ENCODE measurements at regions not wholly inside any gene's neighbourhood (a gene's known extent, or its start where the extent isn't known, plus 50 kb on each side); places are given as distances from the start of the nearest gene placed in this dataset.

DNA sequence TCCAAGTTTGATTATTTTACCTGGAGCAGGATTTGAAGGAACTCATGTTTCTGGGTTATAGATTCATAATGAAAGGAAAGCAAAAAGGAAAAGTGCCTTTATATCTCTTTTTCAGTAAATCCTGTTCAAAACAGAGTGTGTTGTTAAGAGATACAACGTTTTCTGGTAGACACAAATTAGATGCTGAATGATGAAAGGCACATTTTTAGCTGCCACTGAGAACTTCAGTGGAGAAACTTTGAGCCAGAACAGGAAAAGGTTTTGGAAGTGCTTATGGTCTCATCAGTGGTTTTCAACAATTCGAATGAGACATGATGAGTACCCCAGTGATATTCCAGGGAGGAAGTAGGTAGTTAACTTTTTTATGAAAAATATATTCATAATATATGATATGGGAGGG, 338.0 kb upstream of the C1orf87 start:
- no peak for DNase-seq

DNA sequence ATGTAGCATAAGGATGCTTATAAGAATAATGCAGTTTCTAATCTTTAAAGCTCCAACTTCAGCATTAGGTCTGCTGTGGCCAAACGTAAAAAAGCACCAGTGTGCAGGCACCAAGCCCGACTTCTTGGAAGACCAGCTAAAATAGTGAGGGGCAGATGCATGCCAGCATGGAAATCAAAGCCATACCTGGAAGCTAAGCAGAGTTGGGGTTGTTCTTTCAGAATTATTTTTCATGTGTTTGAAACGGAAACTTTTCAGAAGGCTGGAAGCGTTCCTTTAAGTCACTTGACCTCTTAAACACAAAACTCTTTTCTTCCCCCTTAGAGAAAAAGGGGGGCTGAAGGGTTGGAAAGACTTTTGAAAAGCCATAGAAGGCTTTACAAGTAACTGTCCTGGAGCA, 329.2 kb upstream of the C1orf87 start:
- DNase-seq, result no peak

DNA sequence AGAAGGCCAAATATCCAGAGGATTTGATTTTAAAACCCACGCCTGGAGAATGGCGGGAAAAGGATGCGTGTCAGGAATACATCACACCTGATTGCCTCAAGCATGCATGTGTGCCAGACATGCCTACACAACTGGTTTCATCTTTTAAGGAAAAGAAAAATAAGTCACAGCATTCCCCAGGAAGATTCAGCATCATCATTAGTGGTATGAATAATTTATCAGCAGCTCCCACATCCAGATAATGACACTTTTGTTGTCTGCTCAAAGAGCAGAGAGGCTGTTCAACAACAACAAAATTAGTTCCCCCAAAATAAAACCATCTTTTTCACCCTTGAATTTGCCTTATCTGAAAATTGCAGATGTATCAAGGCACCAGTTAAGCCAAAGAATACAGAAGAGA, 328.6 kb upstream of the C1orf87 start:
- no peak for DNase-seq

DNA sequence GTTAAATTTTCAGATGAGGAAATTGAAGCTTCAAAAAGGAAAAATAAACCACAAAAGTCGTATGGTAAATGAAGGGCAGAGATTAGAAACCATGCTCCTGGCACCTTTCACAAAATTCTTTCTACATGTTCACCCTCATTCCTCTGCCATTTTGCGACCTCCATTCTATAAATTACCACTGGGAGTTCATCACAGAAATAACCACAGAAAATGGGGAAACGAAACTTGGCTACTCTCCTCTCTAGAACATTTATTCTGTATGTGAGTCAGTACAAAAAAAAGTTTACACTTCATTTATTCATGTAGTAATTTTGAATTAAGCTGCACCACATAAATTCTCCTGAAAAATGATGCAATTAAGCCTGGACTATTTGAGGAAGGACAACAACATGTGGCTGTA, 320.9 kb upstream of the C1orf87 start:
- no peak for DNase-seq

DNA sequence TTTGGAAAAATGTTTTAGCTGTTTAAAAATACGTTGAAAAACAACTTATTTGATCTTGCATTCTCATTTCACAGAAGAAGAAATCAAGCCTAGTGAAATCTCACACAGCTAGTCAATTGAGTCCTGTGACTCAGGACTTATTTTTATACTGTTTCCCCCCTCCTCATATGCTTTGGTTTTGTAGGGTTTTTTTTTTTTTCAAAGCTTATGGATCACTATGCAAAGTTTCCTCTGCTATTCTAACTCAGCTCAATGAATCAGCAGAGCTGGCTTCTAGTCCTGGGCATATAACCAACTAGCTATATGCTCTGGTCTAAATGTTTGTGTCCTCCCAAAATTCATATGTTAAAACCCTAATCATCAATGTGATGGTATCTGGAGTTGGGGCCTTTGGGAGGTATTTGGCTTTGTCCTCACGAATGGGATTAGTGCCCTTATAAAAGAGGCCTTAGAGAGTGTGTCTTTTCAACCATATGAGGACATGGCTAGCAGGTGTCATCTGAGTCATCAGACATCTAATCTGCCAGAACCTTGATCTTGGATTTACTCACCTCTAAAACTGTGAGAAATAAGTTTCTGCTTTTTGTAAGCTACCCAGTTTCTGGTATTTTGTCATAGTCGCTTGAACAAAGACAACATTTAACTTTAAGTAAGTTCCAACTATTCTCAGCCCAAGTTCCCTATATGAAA, 317.2 kb upstream of the C1orf87 start:
- no peak for DNase-seq

DNA sequence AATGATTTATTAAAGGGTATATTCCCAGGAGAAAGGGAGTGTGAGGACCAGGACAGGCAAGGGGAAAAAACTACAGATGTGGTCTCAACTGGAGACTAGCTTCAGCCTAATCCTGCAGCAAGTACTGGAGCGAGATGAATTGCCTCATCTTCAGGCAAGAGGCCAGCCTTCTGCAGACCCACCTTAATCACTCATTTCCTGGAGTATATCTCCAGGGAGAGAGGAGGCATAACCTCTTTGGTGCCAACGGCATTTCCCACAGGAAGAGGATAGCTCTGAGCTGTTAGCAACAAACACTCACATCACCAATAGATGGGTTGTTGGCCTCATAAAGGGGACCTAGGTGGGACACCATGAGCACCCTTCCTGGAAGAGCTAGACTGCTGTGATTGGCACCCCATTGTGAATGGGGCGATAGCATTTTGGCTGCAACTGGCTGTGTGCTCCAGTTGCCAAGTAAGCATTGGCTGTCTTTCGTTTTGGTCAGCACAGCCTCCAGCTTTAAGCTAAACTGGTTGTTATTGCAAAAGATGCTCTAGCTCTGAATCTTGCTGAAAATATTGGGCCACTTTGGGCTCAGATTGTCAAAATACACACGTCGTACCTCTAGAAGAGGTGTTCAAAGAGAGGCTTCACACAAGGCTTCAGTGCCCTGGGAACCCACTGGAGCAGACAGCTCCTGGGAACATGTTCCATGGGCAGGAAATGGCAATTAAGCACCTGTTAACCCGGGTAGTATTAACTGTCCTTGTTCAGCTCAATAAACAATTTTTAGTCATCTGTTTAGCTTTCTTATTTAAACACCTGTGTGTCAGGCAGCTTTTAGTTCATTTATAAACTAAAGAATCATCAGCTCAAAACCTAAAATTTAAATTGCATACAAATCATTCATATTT, 314.8 kb upstream of the C1orf87 start:
- no peak for DNase-seq

DNA sequence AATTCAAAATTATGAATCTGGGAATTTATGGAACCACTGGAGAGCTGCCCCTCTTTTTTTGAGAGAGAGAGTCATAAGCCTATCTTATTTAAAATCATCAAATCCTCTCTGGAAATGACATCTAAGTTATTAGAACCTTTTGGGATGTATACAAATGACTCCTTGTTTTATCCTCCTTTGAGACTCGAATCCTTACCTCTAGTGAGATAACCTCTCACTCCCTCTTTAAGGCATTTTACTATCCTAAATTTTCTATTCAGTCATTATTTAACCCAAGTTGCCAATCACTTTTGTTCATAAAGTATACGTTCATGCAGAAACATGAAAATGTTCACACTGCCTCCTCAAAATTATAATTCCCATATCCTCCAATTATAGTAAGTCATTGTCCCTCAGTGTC, 313.6 kb upstream of the C1orf87 start:
- DNase-seq, result no peak

DNA sequence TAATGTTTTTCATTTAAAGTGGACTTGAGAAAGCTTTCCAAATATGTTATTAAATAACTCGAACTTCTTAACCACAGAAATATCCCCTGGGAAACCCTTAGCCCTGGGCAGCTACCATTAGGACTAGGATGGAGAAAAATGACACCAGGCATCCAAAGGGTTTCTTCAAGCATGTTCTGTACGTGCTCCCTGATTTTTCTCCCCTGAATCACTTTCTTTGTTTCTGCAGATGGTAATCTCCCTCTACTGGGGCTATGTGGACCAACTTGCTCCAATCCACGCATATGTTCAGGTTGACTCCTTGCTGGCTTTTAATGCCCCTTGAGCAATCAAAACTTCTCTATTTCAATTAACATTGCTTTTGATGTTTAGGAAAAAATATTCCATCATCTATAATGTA, 312.7 kb upstream of the C1orf87 start:
- DNase-seq, result no peak

DNA sequence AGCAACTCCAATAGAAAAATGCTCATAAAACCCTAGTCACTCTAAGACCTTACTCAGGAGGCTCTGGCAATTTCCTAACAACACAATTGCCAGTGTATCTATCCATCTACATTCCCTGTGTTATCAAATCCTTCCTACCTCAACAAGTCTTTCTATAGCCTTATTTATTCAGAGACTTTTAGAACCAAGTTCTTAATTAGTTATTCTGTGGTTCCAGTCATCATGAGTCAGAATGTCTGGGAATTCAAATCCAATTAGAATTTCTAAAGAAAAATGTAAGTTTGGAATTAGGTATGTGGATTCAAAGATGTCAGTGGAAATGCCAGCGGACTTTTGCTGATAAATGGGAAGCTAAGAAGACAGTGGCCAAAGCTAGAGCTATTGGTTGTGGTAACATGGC, 302.6 kb upstream of the C1orf87 start:
- DNase-seq, result no peak

DNA sequence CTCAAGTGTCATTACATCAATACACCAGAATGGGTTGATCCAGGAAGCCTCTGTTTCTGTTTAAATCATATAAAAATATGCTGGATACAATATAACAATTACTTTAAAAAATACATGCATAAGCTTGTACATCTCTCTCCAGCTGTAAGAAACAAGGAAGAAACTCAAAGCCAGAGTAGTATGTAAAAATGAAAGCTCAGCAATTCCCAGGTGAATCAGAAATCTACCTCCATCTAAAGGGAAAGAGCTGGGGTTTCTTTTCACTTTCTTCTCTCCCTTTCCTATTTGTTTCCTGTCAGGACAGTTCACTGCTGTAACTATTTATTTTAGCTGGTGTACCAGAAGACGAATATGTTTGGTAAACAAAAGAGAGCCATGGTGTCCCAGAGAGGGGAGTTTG, 301.0 kb upstream of the C1orf87 start:
- no peak for DNase-seq

DNA sequence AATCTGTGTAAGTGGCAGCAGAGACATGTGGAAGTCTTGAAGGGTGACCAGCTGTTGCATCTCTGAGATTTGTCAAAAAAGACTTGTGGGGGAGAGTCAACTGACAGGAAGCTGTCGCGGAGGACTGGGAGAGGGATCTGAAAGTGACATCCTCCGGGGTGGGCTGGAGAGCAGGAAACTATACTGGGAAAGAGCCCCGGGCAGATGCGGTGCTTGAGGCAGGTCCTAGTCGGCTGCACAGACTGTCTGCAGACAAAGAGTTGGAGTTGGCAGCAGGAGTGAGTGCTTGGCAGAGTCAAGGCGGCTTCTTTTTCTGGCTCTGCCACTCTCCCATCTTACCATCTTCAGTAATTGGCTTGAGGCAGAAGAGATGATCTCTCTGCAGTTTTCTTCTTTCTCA, 294.0 kb upstream of the C1orf87 start:
- DNase-seq, result no peak

DNA sequence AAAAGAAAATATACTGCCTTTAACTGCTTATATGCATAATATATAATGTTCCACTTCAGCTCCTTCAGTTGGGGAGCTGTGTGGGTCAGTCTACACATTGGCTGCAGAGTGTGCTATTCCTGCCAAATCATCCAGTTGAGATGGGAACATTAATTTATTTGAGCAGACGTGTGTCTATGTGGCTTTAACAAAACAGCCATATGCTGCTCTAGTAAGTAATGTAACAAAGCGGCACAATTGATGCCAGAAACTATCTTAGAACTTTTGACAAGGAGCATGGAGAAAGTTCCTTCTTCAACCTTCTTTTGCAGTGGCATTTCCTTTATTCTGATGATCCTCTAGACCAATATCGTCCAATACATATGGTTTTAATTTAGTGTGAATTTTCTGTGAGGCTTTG, 285.9 kb upstream of the C1orf87 start:
- no peak for DNase-seq

DNA sequence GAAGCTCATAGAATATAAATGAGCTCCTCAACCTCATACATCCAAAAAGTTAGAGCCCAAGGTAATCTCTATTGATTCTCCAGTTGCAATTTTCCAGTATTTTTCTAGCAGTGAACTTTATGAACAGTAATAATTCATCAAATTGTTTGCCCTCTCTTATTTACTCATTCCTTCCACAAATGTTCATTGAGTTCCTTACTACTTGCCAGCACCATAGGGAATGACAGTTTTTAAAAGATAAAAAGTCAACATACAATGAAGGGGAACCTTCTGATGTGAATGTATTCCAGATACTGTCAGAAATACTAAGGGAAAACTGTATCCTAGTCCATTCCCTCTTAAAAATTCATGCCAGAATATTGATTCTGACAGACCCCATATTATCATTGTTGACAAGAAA, 277.0 kb upstream of the C1orf87 start:
- DNase-seq, result no peak

DNA sequence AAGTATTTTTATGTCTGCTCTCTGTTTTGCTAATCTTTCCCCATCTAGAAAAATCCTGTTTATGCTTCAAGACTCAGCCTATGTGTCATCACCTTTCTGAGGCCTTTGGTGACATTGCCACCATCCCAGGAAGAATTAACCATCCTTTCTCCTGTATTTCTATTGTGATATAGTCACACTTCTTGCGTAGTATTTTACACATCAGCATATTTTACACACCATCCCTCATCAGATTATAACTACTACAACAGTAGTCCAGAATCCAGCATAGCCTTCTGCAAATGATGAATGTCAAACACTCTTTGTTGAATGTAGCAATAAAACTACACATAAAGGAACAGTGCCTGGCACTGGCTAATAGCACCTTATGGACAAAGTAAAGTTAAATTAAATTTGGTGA, 275.3 kb upstream of the C1orf87 start:
- no peak for DNase-seq

DNA sequence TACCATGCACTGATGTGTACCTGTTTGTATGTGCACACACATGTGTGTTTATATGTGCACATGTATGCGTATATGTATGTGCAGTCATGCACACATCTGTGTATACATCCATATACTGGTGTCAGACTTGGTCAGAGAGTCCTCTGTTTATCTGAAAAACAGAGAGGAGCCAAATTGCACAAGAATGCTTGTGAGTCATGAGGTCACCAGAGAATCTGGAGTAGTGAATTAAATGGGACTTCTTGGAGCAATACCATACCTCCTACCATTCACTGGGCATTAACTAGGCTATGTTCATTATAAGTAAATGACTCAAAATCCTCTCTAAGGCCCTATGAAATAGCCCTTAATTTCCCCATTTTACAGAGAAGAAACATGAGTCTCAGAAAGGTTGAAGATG, 272.1 kb upstream of the C1orf87 start:
- DNase-seq, result no peak

DNA sequence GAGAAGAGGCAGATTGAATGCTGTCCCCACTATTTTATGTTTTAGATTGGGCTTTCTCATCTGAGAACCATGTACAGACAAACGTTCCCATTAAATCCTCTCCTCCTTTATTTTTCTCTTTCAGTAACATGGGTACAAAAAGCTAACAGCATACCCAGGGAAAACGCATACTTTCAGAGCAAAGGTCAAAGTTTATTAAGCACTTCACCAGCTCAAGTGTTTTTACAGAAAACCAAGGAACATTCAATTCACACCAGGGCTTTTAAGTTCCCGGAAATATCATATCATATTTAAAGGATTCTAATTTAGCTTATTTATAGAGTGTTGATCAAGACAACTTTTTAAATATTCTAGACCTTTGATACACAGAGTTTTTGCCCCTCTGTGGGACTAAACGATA, 271.5 kb upstream of the C1orf87 start:
- DNase-seq, result no peak

DNA sequence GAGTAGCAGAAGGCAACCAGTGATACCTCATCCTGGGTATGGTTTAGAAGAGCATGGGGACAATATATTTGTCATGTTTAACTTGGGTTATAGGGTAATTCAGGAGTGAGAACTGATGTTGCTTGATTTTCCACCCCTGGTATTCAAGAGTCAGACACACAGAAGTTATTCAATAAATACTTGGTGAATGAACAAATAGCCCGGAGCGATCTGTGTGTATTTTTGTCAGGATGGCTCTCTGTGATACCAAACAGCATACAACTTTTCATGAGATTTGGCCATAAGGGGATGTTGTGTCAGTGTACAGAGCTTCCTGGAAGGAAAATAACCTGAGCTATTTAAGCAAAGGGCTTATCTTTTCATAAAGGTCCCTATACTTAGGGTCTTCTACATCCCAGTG, 270.2 kb upstream of the C1orf87 start:
- no peak for DNase-seq

DNA sequence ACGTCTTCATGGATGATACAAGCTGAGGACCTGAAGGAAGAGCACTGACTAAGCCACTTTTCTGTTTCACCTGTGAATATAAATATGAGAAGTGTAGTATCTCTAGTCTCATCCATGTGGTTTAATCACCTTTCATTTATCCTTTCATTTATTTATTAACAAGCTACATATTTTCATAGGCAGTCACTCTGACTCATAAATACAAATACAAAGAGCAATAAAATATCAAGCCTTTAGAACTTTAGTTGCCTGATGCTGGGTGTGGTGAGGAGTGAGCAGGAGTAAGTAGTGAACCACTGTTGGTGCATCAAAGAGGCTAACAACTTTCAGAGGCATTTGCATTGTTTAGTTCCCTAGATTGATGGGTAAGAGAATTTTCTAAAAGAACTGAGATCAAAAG, 269.0 kb upstream of the C1orf87 start:
- no peak for DNase-seq

DNA sequence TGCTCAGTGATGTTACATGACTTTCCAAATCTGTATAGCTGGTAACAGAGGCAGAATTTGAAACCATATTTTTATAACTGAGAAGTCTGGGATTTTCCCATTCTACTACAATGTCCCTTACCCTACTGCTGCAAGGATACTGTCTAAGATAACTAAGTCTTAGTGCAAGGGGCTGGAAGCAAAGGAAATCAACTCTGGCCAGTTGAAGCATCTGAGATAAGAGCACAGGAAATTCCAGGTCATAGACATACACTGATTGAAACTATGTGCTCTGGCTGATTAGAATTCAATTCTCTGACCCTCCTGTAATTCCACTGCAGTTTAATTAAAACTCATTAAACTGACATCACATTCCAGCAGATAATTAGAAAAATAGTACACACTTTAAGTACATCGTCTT, 267.7 kb upstream of the C1orf87 start:
- DNase-seq, result no peak

DNA sequence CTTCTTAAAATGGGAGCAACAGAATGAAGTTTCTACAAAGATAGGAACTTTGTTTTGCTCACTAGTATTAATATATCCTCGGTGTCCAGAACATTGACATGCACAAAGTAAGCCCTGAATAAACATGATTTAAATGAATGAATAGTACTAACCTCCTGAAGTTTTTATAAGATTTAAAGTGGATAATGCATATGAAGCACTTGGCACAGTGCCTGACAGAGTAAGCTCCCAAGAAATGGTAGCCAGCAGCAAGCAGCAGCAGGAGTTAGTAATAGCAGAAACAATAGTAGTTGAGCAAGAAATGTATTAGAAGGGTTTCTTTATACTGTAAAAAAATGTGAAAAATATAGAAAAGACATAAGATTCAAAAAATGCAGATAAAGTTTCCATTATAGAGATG, 258.1 kb upstream of the C1orf87 start:
- no peak for DNase-seq

DNA sequence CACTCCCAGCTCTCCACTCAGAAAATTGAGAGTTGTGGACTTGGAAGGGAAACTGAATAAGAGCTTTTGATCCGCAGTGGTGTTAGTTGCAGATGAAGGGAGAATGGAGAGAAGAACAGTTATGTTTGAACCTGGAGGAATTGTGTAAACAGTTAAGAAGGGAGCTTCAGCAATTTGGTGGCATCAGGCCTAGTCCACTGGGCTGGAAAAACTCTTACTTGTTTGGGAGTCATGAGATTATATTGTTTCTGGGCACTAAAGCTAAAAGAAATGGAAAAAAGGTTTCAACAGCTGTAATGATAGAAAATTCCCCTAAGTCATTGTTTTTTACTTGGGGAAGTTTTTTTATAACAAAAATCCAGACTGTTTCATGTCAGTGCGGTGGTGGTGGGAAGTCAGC, 256.1 kb upstream of the C1orf87 start:
- no peak for DNase-seq

DNA sequence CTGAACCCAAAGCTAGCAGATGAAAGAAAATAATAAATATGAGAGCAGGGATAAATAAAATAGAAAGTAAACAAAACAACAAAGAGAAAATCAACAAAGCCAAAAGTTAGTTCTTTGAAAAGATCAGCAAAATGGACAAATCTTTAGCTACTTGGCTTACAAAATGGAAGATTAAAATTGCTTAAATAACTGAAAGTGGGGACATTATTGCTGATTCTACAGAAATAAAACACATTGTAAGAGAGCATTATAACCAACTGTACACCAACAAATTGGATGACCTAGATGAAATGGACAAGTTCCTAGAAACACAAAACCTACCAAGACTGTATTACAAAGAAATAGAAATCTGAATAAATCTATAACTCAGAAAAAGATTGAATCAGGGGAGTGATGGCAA, 238.3 kb upstream of the C1orf87 start:
- no peak for DNase-seq

DNA sequence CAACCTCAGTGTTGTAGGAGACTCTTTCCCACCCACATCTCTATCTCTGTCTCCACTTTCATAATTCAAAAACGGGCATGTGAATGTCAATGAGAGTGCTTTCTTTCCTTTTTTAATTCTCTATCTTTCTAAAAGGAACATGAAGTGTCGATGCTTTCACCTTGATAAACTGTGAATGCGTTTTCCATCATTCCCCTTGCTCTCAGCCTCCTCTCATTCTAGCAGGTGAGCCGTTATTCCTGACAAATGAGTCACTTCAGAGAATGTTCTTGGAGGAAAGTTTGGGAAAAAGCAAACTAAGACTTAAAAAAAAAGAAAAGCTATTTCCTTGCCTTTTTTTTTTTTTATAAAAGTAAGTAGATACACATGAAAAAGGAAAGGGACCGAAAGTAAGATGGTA, 226.0 kb upstream of the C1orf87 start:
- no peak for DNase-seq

DNA sequence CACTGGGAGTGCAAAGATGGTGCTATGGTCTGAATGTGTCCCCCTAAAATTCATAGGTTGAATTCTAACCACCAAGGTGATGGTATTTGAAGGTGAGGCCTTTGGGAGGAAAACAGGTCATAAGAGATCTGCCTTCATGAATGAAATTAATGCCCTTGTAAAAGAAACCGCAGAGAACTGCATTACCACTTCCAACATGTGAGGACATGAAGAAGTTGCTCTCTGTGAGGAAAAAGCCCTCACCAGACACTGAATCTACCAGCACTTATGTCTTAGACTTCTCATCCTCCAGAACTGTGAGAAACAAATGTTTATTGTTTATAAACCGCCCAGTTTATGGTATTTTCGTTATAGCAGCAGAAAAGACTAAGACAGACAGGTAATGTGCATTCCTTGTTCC, 224.7 kb upstream of the C1orf87 start:
- DNase-seq, result no peak

DNA sequence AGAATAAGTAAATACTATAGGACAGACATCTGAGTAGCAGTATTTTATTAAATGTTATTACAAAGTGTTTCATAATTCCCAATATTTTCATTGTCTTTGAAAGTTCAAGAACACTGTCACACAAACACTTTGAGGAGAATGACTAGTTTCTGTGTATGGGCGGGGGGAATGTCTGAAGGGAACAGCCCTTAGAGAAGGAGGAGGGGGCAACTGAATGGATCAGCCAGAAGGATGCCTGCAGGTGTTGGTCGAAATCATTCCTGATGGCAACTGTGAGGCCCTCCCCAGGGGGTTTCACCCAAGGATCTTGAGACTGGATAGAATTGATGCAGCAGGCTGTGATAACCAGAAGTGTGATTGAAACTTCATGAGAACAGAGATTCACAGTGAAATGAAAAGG, 223.2 kb upstream of the C1orf87 start:
- DNase-seq, result no peak
